ENCODE measurements at regions not wholly inside any gene's neighbourhood (a gene's known extent, or its start where the extent isn't known, plus 50 kb on each side); places are given as distances from the start of the nearest gene placed in this dataset.

- DNase-seq (ENCODE audit: low read depth, low spot score) = no peak
- no peak overlapping the region for H3K27ac ChIP-seq
Measured at GRCh38 chr18:29251681-29252080, 1074.8 kb upstream of the CDH2 start.

GRCh38 chr18:29250843-29251242 lies 1073.9 kb upstream of the CDH2 start:
- no peak for DNase-seq (ENCODE audit: low read depth, low spot score)
- no peak overlapping the region for H3K27ac ChIP-seq

DNA sequence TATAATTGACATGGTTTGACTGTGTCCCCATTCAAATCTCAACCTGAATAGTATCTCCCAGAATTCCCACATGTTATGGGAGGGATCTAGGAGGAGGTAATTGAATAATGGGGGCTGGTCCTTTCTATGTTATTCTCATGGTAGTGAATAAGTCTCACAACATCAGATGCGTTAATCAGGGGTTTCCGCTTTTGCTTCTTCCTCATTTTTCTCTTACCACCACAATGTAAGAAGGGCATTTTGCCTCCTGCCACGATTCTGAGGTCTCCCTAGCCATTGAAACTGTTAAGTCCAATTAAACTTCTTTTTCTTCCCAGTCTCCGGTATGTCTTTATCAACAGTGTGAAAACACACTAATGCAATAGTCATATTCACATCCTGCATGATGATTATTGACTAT lies 1073.3 kb upstream of the CDH2 start:
- DNase-seq (ENCODE audit: low read depth, low spot score) = no peak
- no peak overlapping the region for H3K27ac ChIP-seq

DNA sequence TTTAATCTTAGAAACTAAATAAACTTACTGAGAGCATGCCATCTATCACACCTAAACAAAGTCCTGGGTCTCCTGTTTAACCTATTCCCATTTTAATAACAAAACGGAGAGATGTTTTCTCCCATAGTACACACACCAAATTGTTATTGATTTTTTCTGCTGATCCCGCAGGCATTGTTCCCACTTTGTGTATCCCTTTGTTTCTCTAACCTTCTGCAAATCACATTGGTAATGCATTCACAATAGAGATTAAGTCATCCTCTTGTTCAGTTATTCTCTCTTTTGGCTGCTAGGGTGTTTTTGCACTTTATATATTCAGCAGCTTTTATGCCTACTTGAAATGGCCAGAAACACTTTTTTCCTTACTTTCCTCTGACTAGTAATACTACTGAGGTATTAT lies 1071.9 kb upstream of the CDH2 start:
- H3K27ac ChIP-seq = no peak overlapping the region
- no peak for DNase-seq (ENCODE audit: low read depth, low spot score)

GRCh38 chr18:29241199-29241598 lies 1064.3 kb upstream of the CDH2 start:
- no peak overlapping the region for H3K27ac ChIP-seq
- no peak for DNase-seq (ENCODE audit: low read depth, low spot score)

DNA sequence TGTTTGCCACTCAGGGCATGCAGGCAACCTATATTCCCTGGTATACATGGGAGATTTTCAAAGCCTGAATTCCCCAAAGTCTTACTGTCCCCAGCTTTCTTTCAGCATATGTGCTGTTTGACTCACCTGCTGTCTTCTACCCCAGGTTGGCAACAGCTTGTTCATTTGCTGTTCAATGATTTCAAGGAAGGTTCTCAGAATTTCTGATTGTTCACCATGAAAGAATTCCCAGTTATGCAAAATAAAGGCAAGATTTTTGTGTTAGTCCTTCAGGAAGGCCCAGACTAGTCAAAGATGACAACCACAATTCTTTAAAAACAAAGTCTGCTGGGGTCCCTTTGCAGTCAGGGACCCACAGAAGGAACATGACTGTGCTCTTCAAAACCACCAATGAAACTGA lies 1057.8 kb upstream of the CDH2 start:
- DNase-seq (ENCODE audit: low read depth, low spot score) = no peak
- H3K27ac ChIP-seq = no peak overlapping the region

GRCh38 chr18:29226213-29226612 lies 1049.3 kb upstream of the CDH2 start:
- no peak for DNase-seq (ENCODE audit: low read depth, low spot score)
- no peak overlapping the region for H3K27ac ChIP-seq

DNA sequence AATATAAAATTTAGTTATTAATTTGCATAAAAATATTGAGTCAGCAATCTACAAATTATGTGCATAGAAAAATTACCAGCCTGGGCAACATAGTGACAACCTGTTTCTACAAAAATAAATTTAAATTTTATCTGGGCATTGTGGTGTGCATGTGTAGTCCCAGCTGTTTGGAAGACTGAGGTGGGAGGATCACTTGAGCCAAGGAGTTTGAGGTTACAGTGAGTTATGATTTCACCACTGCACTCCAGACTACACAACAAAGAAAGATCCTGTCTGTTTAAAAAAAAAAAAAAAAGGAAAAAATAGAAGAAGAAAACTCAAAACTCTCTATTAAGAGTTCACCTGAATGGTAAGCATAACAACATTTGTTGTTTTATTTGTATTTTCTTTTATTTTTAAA lies 1048.4 kb upstream of the CDH2 start:
- DNase-seq (ENCODE audit: low read depth, low spot score) = no peak
- H3K27ac ChIP-seq = no peak overlapping the region

DNA sequence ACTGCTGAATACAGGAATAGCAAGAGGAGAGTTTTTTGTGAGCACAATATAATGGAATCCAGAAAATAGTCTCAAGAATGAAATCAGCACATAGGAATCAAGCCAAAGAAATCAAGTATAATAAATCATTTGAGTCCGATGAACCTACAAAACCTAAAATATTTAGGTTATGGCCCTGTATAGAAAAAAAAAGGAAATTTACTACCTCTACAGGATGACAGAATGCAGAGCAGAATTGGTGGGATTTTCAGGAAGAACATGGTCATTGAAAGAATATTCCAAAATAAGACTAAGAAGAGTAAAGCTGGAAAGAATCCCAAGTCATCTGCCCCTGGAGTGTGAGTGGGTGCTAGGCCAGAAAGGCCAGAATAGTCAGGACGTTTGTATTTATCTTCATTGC lies 1041.2 kb upstream of the CDH2 start:
- DNase-seq (ENCODE audit: low read depth, low spot score) = no peak
- H3K27ac ChIP-seq = no peak overlapping the region

DNA sequence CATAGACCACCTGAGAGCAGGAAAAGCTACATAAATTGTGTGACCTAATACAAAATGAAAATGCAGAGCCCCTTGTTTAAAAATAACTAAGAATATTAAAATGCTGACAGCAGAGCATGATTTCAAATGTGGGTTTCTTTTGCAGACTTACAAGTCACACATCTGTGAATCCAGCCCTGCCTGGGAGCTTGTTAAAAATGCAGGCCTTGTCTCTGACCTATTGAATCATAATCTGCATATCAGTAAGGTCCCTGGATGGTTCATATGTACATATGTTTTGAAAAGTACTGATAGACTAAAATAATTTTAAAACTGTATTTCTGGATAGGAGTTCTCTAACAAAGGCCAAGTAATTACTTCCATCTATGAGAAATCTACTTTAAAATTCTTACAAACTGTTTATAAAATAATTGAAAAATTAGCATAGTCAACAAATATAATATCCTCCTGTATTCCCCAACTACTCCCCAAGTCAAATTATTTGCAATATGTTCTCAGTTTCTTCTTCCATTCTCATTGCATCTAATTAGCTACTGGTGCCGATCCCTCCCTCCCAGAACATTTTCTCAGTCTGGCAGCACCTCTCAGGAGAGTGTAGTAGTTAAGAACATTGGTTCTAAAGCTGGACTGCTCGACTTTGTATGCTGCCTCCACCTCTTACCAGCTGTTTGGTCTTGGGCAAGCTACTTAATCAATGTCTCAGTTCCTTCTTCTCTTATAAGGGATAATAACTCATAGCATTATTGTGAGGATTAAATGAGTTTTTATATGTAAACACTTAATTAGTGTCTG lies 1040.4 kb upstream of the CDH2 start:
- no peak for DNase-seq (ENCODE audit: low read depth, low spot score)
- H3K27ac ChIP-seq = no peak overlapping the region

- H3K27ac ChIP-seq = no peak overlapping the region
- DNase-seq (ENCODE audit: low read depth, low spot score) = no peak
Measured at GRCh38 chr18:29198834-29199233, 1021.9 kb upstream of the CDH2 start.

GRCh38 chr18:29196307-29196706 lies 1019.4 kb upstream of the CDH2 start:
- no peak for DNase-seq (ENCODE audit: low read depth, low spot score)

DNA sequence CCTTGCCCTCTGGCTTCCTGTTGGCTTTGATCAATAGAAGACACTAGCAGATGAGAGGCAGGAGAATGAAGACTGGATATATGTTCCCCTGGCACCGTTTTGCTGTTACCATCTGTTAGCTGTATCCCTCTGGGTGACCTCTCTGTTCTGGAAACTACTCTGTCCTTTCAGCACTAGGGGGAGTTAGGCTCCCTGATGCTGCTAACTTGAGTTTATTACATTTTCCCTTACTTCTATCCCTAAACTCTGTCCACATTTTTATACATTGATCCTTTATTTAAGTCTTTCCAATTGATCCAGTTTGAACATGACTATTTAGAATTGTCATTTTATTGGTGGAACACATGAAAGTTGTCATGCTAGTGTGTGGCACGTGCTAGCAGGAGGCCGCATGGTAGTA lies 1014.3 kb upstream of the CDH2 start:
- no peak overlapping the region for H3K27ac ChIP-seq
- no peak for DNase-seq (ENCODE audit: low read depth, low spot score)

More at GRCh38 chr18:29196307-29196706, 1019.4 kb upstream of the CDH2 start:
- no peak overlapping the region for H3K27ac ChIP-seq

DNA sequence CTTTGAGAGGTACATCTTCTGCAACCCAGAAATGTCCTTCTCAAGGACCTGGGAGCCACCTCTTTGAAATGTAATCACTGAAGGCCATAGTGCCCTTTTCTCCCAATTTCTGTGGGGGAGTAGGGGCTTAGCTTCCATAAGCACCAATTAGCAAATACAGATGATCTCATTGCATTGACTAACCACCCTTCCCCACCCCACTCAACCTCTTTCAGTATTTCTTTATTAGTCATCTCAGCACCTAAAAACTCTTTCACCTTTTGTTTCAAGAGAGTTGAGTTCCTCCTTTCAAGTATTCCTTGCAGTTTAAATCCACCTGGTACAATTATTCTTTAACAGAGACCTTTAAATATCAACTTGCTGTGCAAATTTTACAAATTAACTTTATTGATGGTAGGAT lies 1011.8 kb upstream of the CDH2 start:
- no peak for DNase-seq (ENCODE audit: low read depth, low spot score)
- peak overlapping the region; percentile 25 for H3K27ac ChIP-seq

DNA sequence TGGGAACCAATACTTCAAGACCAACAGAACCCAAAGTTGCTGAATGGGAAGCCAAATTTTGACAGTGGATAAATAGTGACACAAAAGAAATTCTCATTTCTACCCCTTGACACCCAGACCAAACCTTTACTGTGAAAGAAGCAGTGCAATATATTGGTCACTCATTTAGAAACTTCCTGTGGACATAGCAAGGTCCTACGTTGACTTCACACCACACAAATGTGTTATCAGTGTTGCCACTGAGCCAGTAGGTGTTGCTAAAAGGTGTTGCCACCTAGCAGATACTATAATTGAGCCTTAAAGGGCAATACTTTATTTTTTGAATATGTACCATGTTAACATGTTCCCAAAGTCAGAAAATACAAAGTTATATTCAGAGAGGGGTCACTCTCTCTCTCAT lies 1008.9 kb upstream of the CDH2 start:
- no peak overlapping the region for H3K27ac ChIP-seq
- no peak for DNase-seq (ENCODE audit: low read depth, low spot score)

GRCh38 chr18:29184654-29185053 lies 1007.7 kb upstream of the CDH2 start:
- DNase-seq (ENCODE audit: low read depth, low spot score) = no peak
- no peak overlapping the region for H3K27ac ChIP-seq

DNA sequence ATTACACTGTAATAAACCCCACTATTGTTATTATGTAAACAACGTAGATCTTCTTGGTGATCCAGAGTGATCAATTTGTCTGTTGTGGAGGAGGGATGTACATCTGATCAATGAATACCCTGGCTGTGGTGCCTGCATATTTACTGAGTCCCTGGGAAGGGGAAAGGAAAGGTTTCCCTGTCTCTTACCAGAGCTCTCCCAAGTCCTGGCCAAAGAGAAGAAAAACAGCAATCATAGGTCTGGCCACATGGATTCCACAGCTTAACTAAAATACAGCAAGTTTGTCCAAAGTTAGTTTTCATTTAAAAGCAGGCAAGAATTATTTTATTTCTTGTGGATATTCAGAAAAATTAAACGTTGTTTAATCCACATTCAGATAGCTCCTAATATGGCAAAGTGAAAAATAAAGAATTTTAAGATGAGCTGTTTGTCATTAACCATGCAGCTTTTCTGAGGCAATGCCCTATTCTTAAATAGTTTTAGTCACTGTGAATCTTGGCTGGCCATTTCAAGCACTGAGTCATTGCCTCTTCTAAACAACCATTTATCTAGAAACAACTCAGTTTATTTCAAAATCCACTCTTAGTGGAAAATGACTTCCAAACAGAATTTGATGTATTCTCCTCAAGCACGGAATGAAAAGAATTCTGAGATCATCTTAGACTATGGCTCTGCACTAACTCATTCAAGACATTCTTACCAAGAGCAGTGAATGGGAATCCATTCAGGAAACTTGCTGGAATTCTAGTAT lies 1004.4 kb upstream of the CDH2 start:
- peak overlapping the region; percentile 48 for H3K27ac ChIP-seq
- no peak for DNase-seq (ENCODE audit: low read depth, low spot score)

- no peak for DNase-seq (ENCODE audit: low read depth, low spot score)
- no peak overlapping the region for H3K27ac ChIP-seq
Measured at GRCh38 chr18:29176681-29177080, 999.8 kb upstream of the CDH2 start.

DNA sequence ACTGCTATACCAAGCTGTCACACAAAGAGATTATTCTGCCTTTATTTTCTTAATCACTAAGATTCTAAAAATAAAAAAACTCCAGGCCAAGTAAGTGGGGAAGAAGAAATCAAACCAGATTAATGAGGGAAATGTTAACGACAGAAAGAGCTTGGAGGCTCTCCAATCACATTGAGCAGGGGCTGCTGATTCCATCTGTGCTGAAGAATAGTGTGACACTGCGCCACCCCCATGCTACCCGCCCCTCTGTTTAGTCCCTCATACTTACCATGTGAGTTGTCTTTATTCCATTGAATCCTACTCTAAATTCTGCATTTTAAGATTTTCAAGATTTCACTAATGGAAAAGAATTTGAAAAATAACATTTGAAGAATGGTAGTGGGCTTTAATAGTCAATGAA lies 998.0 kb upstream of the CDH2 start:
- DNase-seq (ENCODE audit: low read depth, low spot score) = no peak
- no peak overlapping the region for H3K27ac ChIP-seq

GRCh38 chr18:29172756-29173067 lies 995.8 kb upstream of the CDH2 start:
- no peak for DNase-seq (ENCODE audit: low read depth, low spot score)
- H3K27ac ChIP-seq = no peak overlapping the region

- no peak for DNase-seq (ENCODE audit: low read depth, low spot score)
- H3K27ac ChIP-seq = peak overlapping the region; percentile 19
Measured at GRCh38 chr18:29171892-29172755, 995.2 kb upstream of the CDH2 start.
